ENCODE measurements at regions not wholly inside any gene's neighbourhood (a gene's known extent, or its start where the extent isn't known, plus 50 kb on each side); places are given as distances from the start of the nearest gene placed in this dataset.

DNA sequence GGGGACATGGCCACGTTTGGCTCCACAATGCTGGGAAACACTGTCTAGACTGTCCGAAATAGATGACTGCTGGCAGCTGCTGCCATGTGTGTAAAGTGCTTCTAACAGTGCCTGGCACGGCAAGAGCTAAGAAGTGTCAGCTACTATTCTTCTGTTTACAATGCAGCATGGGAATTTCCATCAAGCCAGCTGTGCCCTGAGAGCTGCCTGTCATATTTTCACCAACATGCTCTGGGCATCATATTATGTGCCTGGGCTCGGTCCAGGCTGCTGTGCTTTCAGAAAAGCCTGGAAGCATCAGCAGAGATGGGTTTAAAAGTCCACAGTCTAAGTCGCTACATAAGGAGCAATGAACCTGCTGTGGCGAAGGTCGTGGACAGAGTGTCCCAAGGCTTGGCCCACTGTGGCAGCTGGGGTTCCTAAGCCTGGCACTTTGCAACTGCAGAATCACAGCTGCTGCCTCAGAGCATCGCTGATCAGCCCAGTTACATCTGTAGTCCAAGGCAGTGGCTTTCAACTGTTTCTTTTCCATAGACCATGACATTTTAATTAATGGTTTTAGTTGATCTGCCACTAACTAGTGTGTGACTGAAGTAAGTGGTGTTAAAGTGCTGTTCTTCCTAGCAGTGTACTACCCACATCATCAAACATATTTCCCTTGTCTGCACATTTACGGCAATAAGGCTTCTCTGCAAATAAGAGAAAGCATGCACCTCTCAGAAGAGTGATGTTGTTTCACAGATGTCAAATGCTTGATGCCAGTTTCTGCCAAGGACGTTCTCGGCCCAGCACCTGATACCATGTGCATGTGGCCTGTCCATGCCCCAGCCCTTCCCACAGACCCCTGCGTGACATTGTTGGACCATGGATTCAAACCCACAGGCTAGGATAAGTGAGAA, 95.7 kb upstream of the C1QTNF9B start:
- no peaks in the 10 kb centered on the region for H3K27me3 ChIP-seq (ENCODE audit: low read depth, low read length)
- H3K36me3 ChIP-seq (replicated peaks; ENCODE audit: low read depth, low read length): no peaks in the 10 kb centered on the region
- H3K4me3 ChIP-seq (ENCODE audit: low read length): peak overlapping the region; percentile 33
- no peaks in the 10 kb centered on the region for H4K20me1 ChIP-seq (ENCODE audit: insufficient read depth, low read length)
- TF ChIP-seq, protein P1, sequence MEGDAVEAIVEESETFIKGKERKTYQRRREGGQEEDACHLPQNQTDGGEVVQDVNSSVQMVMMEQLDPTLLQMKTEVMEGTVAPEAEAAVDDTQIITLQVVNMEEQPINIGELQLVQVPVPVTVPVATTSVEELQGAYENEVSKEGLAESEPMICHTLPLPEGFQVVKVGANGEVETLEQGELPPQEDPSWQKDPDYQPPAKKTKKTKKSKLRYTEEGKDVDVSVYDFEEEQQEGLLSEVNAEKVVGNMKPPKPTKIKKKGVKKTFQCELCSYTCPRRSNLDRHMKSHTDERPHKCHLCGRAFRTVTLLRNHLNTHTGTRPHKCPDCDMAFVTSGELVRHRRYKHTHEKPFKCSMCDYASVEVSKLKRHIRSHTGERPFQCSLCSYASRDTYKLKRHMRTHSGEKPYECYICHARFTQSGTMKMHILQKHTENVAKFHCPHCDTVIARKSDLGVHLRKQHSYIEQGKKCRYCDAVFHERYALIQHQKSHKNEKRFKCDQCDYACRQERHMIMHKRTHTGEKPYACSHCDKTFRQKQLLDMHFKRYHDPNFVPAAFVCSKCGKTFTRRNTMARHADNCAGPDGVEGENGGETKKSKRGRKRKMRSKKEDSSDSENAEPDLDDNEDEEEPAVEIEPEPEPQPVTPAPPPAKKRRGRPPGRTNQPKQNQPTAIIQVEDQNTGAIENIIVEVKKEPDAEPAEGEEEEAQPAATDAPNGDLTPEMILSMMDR (IDR thresholded peaks at IDR 0.05; ENCODE audit: low read depth, low read length): no peak
- no peak for TF ChIP-seq EZH2phosphoT487 (IDR thresholded peaks at IDR 0.05; ENCODE audit: low read depth)
- peak overlapping the region; percentile 28; the same call in 1 of the 2 replicates for H3K9ac ChIP-seq (ENCODE audit: low read length)
- H2AFZ ChIP-seq (ENCODE audit: low read depth, low read length): peak overlapping the region; percentile 50
- H3K9me3 ChIP-seq (ENCODE audit: insufficient read depth, low read length): peaks cover 10% of the 10 kb centered on the region; the same call in 1 of the 2 replicates
- H3K27ac ChIP-seq (ENCODE audit: low read length): peak overlapping the region; percentile 81
- no peaks in the 10 kb centered on the region for H3K79me2 ChIP-seq (ENCODE audit: low read length)
- peak overlapping the region; percentile 64 for H3K4me2 ChIP-seq (ENCODE audit: low read length)
- H3K4me1 ChIP-seq (ENCODE audit: low read length): peaks cover 33% of the 10 kb centered on the region

DNA sequence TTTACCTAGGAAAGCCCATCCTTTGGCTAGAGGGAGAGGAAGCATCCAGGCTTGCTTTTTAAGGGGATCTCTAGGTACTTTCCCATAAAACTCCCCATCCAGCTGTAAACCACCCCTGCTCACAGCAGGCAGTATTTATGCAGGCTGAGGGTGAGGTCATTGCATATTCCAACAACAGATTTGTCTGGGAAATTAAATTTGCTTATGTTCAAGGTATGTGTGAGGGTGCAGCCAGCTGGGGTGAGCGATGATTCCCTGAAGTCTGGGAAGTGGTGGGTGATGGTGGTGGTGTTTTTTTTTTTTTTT, 96.3 kb upstream of the C1QTNF9B start:
- no peaks in the 10 kb centered on the region for H4K20me1 ChIP-seq (ENCODE audit: insufficient read depth, low read length)
- H3K79me2 ChIP-seq (ENCODE audit: low read length): no peaks in the 10 kb centered on the region
- no peaks in the 10 kb centered on the region for H3K27me3 ChIP-seq (ENCODE audit: low read depth, low read length)
- H3K4me2 ChIP-seq (ENCODE audit: low read length): peak overlapping the region; percentile 64
- peaks cover 33% of the 10 kb centered on the region for H3K4me1 ChIP-seq (ENCODE audit: low read length)
- H3K27ac ChIP-seq (ENCODE audit: low read length): peak overlapping the region; percentile 81
- peaks cover 10% of the 10 kb centered on the region; the same call in 1 of the 2 replicates for H3K9me3 ChIP-seq (ENCODE audit: insufficient read depth, low read length)
- H3K36me3 ChIP-seq (replicated peaks; ENCODE audit: low read depth, low read length): no peaks in the 10 kb centered on the region
- H2AFZ ChIP-seq (ENCODE audit: low read depth, low read length): peak overlapping the region; percentile 50
- TF ChIP-seq, protein P1 (IDR thresholded peaks at IDR 0.05; ENCODE audit: low read depth, low read length): no peak
- no peak for TF ChIP-seq EZH2phosphoT487 (IDR thresholded peaks at IDR 0.05; ENCODE audit: low read depth)
- peak overlapping the region; percentile 33 for H3K4me3 ChIP-seq (ENCODE audit: low read length)
- H3K9ac ChIP-seq (ENCODE audit: low read length): peak overlapping the region; percentile 28; the same call in 1 of the 2 replicates

DNA sequence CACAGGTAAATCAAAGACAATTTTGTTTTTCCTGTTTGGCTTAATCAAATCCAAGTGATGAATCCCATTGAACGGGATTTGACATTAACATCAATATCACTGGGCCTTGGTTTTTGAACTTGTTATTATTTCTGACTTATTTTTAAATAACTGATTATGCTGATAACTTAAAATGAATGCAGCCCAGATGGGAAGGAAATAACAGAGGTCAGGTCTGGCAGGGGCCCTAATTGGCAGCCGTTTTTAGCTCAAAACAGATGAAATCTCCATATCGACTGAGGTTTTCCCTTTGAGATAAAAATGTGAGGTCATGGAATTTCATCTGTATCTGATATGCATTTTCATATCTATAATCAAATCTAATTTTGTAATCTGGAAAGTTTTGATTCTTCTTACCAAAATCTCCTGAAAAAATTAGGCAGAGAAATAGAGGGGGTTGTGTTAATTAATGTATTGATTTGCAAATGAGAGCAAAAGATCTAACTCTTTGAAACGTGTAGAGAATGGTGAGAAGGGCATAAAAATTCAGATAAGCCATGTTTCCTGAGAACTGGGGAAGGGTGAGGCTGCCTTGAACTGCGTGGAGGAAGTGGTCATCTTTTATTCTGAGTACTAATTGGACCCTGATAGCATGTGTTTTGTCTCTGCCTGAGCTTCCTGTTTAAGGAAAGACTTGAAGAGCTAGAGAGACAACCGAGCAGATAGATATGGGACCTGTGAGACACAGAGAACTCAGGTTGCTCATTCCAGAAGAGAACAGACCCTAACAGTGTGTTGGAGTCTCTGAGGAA, 98.2 kb upstream of the C1QTNF9B start:
- no peak overlapping the region for H3K4me3 ChIP-seq (ENCODE audit: low read length)
- H3K9ac ChIP-seq (ENCODE audit: low read length): no peak overlapping the region
- H3K27ac ChIP-seq (ENCODE audit: low read length): no peak overlapping the region
- H2AFZ ChIP-seq (ENCODE audit: low read depth, low read length): no peak overlapping the region
- H3K79me2 ChIP-seq (ENCODE audit: low read length): no peaks in the 10 kb centered on the region
- no peak for TF ChIP-seq EZH2phosphoT487 (IDR thresholded peaks at IDR 0.05; ENCODE audit: low read depth)
- TF ChIP-seq, protein P1 (IDR thresholded peaks at IDR 0.05; ENCODE audit: low read depth, low read length): no peak
- peaks cover 10% of the 10 kb centered on the region; the same call in 1 of the 2 replicates for H3K9me3 ChIP-seq (ENCODE audit: insufficient read depth, low read length)
- H3K4me1 ChIP-seq (ENCODE audit: low read length): peaks cover 44% of the 10 kb centered on the region
- no peaks in the 10 kb centered on the region for H3K27me3 ChIP-seq (ENCODE audit: low read depth, low read length)
- H3K4me2 ChIP-seq (ENCODE audit: low read length): no peak overlapping the region
- H4K20me1 ChIP-seq (ENCODE audit: insufficient read depth, low read length): no peaks in the 10 kb centered on the region
- no peaks in the 10 kb centered on the region for H3K36me3 ChIP-seq (replicated peaks; ENCODE audit: low read depth, low read length)

DNA sequence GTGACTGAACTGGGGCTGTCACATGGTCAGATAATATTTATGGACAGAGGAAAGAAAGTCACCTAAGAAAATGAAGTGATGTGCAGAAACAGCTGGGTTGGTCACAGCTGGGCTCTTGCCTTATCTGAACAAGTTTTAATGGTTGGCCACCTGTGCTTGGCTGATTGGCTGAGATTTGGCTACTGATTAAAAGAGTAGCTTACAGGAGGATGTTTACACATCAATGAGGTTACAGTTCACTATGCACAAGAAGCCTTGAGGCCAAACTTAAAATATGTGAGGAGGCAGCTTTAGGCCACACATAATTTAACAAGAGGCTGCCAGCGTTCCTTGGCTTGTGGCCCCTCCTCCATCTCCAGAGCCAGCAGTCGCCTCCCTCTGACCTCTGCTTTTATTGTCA, 99.2 kb upstream of the C1QTNF9B start:
- H3K9me3 ChIP-seq (ENCODE audit: insufficient read depth, low read length): peaks cover 10% of the 10 kb centered on the region; the same call in 1 of the 2 replicates
- H3K79me2 ChIP-seq (ENCODE audit: low read length): no peaks in the 10 kb centered on the region
- H3K4me1 ChIP-seq (ENCODE audit: low read length): peaks cover 44% of the 10 kb centered on the region
- H3K36me3 ChIP-seq (replicated peaks; ENCODE audit: low read depth, low read length): no peaks in the 10 kb centered on the region
- TF ChIP-seq, protein P1 (IDR thresholded peaks at IDR 0.05; ENCODE audit: low read depth, low read length): no peak
- no peak for TF ChIP-seq EZH2phosphoT487 (IDR thresholded peaks at IDR 0.05; ENCODE audit: low read depth)
- no peaks in the 10 kb centered on the region for H4K20me1 ChIP-seq (ENCODE audit: insufficient read depth, low read length)
- no peak overlapping the region for H2AFZ ChIP-seq (ENCODE audit: low read depth, low read length)
- no peak overlapping the region for H3K27ac ChIP-seq (ENCODE audit: low read length)
- no peaks in the 10 kb centered on the region for H3K27me3 ChIP-seq (ENCODE audit: low read depth, low read length)
- no peak overlapping the region for H3K4me3 ChIP-seq (ENCODE audit: low read length)
- no peak overlapping the region for H3K4me2 ChIP-seq (ENCODE audit: low read length)
- H3K9ac ChIP-seq (ENCODE audit: low read length): no peak overlapping the region

Measured in OCI-LY3 (cell line).